Stimulated activated CD4-positive, alpha-beta T cell treated with anti-CD3 and anti-CD28 coated beads, Interleukin-12 subunit alpha, Interleukin-12 subunit beta, amount 100 ng/mL, for 24 hours (primary cell): ENCODE measurements at regions not wholly inside any gene's neighbourhood (a gene's known extent, or its start where the extent isn't known, plus 50 kb on each side); places are given as distances from the start of the nearest gene placed in this dataset.

Experiments used
- DNase-seq, 2 experiments: peaks; one replicate each; pipeline ENCODE4 v3.0.0-alpha.2; 2020; ENCODE audit warnings: low read depth in 2 of 2

GRCh38 chr9:88925481-88925880 lies 65.8 kb upstream of the S1PR3 start:
- no peak for DNase-seq

GRCh38 chr9:88926781-88927505 lies 64.3 kb upstream of the S1PR3 start:
- no peak for DNase-seq

GRCh38 chr9:88927510-88927909 lies 63.8 kb upstream of the S1PR3 start:
- DNase-seq: no peak

- DNase-seq: no peak
Measured at GRCh38 chr9:88930716-88931115, 60.6 kb upstream of the S1PR3 start.

- DNase-seq: no peak
Measured at GRCh38 chr9:88932766-88933165, 58.5 kb upstream of the S1PR3 start.

GRCh38 chr9:88933607-88934379 lies 57.5 kb upstream of the S1PR3 start:
- no peak for DNase-seq

- no peak for DNase-seq
Measured at GRCh38 chr9:88934876-88935535, 56.3 kb upstream of the S1PR3 start.

- no peak for DNase-seq
Measured at GRCh38 chr9:88936132-88936531, 55.1 kb upstream of the S1PR3 start.

GRCh38 chr9:88936668-88937067 lies 54.6 kb upstream of the S1PR3 start:
- no peak for DNase-seq

- no peak for DNase-seq
Measured at GRCh38 chr9:88937248-88937647, 54.0 kb upstream of the S1PR3 start.

- DNase-seq: no peak
Measured at GRCh38 chr9:88938189-88938588, 53.1 kb upstream of the S1PR3 start.
